Inferior parietal cortex (tissue), 1 donor: ENCODE measurements at regions not wholly inside any gene's neighbourhood (a gene's known extent, or its start where the extent isn't known, plus 50 kb on each side); places are given as distances from the start of the nearest gene placed in this dataset.

Source experiments
- DNase-seq: peaks from one replicate; pipeline ENCODE4 v3.0.0-alpha.2; 2016; ENCODE audit errors: extremely low spot score

DNA sequence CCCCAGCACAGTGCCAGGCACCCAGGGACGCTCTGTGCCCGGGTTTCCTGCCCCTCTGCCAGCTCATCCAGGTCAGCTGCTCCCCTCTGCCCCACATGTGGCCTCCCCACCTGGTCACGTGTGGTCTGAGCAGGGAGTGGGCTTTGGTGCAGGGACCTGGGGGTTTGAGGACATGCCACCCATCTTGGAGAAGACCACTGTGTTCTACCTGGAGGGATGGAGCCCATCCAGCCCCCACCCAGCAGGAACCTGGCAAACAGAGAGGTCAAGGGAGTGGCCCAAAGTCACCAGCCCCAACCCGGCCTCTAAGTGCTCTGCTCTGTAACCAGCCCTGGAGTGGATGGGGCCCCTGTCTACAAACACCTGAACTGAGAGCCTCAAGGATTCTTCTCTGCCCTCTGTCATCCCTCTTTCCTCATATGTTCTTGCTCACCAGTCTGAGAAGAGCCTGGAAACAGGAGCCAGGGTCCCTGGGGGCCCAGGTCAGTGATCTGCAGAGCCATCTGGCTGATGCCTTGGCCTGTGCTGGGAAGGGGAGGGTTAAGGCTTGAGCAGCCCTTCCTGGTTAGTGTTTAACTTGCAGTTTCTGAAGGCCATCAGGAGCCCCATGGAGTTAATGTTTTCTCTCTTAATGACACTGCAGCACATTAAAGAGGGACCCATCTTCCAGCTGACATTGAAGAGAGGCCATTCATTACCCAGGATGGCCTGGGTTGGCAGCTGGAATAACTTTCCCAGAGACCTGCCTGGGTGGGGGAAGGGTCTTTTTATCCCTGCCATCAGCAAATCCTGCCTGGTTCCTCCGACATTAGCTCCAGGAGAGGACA, 235.4 kb downstream of the PTPRU start:
- DNase-seq = no peak

DNA sequence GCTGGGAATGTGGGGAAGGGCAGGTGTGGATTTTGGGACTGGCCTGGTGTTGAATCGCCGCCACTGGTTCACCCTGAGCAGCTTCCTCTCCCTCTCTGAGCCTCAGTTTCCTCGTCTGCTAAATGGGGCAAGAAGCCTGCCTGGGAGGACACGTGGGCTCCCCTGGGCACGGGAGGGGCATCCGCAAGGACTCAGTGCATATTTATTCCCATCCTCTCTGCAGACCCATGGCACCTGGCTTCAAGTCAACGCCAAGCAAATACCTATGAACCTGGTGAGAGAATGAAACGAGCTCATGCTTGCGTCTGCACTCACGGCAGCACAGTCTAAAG, 234.4 kb downstream of the PTPRU start:
- DNase-seq = no peak

DNA sequence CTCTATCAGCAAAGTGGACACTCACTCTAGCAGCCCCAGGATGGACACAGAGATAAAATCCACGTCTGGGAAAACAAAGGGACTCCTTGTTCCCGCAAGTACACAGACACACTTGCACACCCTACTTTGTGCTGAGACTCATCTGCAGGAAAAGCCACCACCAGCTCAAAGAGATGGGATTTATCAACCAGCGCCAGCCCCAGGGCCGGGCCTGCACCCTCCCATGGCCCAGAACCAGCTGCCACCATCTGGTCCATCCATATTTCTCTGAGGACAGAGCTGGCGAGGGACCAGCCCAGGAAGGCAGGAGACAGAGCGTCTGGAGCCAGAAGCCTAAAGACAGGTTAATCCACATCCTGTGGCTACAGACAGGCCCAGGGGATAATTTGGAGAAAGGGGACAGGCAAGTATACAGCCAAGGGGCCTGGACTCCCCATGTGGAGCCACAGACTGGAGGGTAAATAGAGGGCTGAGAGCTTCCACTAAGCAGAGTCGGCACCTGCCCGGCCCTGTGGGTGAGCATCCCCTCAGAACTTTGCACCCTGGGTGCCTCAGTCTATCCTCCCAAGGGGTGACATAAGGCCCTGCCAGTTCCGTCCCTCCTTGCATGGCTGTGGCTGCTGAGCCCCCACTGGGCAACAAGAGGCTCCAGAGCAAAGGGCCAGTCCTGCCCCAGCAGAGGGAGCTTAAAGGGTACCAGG, 233.9 kb downstream of the PTPRU start:
- no peak for DNase-seq

DNA sequence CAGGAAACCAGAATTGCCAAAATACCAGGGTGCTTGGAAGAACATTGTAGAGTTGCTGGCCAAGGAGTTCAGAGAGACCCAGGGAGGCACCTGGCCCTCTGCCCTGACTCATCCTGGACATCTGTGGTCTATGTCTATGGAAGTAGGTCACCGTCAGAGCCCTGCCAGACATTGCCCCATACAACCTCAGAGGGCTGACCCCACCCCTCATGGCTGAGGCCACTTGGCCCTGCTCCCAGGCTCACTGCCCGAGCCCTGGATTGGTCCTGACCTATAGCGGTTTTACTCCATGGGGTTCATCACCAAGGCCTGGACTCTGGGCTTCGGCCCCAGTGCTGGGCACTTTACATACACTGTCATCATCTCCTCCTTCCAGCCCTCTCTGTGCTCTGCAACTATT, 233.1 kb downstream of the PTPRU start:
- no peak for DNase-seq

DNA sequence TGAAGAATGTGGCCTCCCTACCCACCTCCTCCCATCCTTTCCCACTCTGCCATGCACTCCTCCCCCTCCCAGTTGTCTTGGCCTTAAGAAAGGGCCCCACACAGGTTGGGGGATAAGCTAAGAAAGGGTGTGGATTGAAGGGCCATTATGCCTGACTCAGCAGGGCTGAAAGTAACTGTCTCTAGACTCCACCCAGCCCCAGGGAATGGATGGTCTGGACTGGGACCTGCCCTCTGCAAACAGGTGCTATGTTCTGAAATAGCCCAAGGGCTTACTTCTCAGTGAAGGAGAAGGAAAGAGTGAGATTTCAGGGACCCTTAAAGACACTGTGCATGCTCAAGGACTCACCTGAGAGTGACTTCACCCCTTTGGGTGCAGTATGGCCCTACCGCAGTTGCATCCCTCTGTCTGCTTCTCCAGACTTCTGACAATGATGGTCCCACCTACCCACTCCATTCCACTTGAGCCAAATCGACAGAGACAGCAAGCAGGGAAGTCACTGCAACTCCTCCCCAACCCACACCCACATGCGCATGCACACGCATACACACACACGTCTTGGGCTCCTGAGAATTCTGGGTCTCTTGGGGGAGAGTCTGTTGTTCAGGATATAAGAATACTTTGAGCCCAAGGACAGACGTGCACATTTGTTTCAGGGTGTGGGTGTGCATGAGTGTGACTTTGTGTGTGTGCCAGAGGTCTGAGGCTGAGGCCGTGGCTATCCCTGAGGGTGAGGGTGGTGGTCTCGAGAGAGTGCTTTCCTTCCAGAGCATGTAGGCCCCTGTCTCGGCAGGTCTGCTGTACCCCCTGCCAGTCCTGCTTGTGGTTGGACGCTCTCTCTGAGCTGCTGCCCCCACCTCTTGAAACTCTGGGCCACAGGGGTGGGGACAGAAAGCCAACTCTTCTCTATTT, 231.9 kb downstream of the PTPRU start:
- DNase-seq = no peak

DNA sequence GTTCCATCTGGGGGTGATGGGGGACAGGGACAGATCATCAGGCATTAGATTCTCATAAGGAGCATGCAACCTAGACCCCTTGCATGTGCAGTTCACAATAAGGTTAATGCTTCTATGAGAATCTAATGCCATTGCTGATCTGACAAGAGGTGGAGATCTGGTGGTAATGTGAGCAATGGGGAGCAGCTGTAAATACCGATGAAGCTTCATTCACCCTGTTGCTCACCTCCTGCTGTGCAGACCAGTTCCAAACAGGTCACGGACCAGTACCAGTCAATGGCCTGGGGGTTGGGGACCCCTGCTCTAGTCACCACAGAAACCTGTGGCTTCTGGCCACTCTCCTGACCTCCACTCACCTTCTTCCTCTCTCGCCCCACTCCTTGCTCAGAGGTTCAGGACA, 229.9 kb downstream of the PTPRU start:
- no peak for DNase-seq

DNA sequence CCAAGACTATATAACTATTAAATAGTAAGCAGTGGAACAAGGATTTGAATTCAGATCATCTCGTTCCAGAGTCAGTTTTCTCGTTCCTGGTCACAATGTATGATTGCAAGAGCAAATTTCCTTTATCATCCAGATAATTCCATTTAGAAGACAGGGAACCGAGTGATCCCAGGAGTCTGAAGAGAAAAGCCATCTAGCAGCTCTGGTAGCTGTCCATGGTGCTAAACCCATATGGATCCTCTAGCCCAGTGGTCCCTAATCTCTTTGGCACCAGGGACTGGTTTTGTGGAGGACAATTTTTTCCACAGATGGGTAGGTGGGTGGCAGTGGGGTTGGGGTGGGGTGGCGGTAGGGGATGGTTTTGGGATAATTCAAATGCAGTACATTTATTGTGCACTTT, 229.4 kb downstream of the PTPRU start:
- DNase-seq = no peak

DNA sequence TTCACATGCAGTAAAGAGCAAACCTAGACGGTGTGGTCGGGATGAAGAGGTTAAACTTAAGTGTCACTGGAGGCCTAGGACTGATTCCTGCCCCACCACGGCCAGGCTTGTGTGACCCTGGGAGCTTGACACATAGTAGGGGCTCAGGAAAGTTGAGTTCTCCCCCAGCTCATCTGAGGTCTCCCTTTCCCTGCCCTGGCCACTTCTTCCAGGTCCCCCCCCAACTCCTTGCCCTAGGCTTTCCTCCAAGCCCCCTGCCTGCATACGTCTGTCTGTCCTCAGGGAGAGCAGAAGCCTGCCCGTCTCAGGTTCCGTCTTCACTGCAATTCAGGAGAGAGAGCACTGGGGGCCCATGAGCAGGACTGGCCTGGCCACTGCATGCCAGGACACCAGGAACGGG, 225.8 kb downstream of the PTPRU start:
- no peak for DNase-seq

DNA sequence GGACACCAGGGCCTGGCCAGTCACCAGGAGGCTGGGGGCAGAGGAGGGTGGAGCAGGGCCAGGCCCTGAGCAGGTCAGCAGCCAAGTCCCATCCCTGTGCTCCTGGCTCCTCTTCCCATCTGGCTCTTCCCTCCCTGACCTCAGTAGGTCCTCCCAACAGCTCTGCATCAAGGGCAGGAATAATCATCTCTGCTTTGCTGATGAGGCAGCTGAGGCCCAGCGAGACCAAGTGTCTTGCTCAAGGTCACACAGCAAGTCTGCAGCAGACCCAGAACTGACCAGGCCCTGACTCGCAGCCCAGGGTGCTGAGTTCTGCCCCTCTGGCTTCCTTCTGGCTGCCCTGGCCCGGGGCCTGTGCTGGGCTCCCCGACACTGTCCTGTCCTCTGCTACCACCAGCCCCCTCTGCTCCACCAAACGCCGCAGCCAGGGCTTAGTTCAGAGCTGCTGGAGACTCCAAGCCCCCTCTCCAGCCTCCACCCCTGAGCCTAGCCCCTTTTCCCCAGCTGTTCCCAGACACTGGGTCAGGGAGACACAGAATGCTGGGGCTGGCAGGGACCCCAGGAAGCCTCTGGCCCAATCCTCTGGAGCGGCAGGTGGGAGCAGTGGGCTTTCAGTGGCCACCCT, 224.9 kb downstream of the PTPRU start:
- no peak for DNase-seq

DNA sequence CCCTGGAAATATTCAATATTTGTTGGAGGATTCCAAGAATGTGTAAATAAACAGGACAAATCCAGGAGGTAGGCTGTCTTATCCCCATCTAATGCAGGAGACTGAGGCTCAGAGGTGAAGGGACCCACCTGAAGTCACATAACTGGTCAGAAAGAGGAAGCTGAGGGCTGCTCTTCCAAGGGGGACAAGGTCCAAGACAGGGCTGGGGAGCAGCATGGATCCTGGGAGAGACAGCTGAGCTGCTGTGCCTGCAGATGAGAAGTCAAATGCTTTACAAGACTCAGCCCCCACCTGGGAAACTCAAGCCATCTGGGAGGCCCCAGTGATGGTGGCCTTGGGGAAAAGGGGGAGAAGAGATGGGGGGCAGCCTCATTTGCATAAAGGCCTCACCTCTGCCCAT, 224.4 kb downstream of the PTPRU start:
- no peak for DNase-seq

DNA sequence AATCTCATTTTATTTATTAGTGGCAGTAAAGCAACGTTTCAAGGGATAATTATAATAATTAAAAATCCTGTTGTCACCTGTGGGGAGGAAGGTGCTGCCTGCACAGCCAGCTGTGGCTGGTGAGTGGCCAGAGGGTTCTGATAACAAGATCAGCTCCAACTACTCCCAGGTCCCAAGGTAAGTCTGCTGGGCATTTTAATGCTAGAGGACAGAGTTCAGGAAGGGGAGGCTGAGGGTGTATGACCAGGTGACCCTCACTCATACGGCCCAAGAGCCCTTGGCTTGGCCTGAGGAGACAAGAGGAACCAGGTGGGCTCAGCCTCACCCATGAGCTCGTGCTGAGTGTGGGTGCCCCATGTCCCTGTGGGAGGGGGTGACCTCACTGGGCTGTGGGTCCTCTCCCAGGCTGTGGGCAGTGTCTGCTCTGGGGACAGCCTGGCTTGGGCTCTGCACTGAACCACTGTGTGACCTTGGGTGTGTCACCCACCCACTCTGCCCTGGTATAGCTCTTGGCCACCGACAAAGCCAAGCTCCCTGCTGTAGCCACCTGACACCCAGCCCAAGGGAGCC, 223.8 kb downstream of the PTPRU start:
- DNase-seq = no peak

DNA sequence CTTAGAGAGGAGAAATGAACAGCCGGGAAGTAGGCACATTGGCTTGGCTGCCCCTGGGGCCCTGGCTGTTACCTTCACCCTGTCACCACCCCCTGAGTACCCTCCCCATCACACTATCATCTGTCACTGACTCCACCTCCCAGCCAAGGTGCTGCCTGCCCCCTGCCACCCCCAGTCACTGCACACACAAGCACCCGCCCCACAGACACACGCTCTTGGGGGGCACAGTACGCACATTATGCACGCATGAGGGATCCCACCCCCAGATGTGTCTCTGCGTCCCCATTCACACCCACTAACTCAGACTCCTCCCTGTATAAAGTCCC, 223.3 kb downstream of the PTPRU start:
- no peak for DNase-seq

DNA sequence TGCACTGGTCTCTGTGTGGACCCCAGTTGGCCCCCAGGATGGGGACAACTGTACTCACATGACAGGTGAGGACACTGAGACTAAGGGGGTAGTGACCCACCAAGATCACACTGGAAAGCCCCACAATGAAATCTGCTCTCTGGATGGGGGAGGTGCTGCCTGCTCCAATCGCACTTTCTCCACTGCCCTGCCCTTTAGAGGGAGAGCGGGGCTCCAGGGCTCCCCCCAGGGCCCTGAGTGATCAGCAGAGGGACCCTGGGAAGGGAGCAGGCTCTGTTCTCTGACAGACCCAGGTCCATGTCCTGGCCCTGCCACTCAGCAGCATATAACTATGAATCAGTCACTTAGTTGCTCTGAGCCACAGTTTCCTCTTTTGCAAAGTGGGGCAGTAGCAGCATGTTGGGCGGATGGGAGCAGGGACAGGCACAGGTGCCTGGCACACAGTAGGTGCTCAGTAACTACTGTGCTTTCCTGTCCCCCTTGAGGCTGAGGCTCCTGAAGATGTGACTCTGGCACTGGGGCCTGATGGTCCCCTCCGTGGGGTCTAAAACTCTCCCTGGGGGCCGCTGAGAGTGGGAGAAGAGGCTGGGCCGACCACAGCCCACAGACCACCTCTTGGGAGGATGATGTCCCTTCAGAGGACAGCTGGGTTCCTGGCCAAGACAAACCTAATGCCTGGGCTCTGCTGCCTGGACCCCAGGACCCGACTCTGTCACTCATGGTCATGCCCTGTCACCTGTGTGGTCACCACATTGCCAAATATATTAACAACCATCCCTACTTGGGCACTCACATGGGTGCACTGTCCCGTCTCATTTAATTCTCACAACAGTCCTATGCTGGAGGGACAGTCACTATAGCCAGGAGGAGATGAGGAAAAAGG, 222.7 kb downstream of the PTPRU start:
- no peak for DNase-seq

DNA sequence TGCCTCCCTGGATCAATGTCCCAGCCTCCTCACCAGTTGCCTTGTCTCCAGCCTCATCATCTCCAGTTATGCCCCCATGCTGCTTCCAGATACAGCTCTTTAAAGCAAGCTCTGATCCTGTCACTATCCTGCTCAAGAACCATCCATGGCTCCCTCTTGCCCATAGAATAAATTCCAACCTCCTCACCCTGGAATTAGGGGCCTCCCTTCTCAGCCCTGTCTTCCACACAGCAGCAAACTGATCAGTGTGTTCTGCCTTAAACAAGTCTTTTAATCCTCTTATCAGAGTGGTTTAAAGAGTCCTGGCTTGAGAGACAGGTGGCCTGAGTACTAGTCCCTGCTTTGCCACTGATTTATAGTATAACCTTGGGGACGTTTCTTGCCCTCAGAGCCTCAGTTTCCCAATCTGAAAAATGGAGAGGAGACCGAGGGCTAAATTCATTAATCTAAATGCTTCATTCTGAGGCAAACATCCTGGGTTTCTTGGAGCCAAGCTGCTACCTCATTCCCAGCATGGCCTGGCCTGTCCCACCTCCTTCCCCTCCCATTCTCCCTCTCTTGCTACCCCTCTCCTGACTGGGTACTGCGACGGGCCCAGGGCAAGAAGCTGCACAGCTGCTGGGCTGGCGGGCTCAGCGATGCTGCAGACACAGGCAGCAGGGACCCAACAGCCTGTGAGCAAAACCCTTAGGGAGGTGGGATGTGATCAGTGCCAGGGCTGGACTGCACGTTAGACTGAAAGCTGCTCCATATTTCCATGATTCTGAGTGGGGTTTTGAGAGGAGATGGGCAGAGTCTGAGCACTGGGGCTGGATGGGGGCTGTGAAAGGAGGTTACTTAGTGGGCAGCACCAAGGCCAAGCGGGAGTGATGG, 221.4 kb downstream of the PTPRU start:
- no peak for DNase-seq

DNA sequence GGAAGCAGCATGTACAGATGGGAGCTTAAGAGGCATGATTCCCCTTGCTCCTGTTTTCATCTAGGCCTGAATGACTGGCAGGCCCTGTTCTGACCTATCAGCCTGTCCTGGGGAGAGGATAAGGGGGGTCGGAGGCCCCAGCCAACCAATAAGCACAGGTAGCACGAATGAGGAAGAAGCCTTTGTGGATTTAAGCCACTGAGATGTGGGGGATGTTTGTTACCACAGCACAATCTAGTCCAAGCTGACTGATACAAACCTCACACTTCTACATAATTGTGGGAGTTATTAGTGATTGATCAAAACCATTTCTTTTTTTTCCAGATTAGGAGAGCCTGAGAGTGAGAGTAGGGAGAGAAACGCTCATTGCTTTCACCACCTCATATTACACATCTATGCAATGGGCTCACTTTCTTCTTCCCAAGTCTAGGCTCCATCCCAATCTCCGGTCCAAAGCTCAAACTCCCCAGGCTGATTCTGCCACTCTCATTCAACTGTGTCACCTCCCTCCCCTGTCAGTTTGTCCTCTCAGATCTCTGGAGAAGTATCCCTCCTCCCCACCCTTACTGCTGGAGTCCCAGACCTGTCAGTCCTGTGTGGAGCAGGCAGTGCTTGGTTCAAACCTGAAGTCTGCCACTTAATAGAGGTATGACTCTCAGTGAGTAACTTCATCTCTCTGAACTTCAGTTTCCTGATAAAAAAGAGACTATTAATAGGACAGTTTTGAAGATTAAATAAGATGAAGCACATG, 220.5 kb downstream of the PTPRU start:
- DNase-seq = no peak

DNA sequence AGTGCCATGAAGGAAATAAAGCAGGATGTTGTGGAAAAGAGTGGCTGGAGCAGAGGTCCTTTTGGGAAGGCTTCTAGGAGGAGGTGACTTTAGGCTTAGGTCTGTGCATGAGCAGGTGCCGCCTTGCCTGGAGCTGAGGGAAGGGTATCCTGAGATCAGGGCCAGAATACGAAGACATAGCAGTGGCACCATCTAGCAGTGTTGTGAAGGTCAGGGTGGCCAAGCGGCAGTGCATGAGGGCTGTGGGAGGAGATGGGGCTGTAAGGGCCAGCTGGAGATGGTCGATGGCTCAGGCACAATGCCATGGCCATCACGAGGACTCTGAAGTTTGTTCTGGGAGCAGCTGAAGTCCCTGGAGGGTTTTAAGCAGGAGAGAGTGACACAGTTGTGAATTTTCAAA, 219.5 kb downstream of the PTPRU start:
- no peak for DNase-seq

DNA sequence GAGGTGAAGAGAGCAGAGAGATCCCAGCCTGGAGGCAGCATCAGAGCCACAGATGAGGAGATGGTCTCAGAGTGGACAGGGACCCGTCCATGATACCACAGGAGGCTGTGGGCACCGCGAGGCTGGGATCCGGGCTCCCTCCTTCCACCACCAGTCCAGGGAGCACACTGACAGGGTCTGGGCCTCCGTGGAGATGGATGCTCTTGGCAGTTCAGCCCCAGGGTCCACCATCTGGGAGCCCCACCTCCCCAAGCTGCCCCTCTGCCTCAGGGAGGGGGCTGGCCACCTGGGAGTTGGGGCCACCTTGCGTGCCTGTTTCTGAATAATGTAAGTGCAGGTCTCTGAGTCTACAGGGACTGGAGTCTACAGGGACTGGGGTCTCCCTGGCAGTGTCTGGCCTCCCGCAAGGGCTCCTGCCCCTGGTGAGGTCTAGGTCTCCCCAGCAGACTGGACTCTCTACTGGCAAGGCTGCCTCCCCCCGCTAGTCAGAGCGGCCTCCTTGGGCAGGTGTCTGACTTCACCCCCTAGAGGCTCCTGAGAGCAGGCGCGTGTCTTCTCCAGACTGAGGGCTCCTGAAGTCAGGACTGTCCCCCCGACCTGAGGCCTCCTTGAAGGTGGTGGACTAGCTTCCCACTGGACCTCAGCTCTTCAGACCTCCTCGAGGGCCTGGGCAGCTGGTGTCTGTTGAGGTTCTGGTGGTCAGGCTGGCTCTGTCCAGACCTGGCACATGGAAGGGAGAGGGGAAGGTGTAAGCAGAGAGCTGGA, 218.5 kb downstream of the PTPRU start:
- no peak for DNase-seq

DNA sequence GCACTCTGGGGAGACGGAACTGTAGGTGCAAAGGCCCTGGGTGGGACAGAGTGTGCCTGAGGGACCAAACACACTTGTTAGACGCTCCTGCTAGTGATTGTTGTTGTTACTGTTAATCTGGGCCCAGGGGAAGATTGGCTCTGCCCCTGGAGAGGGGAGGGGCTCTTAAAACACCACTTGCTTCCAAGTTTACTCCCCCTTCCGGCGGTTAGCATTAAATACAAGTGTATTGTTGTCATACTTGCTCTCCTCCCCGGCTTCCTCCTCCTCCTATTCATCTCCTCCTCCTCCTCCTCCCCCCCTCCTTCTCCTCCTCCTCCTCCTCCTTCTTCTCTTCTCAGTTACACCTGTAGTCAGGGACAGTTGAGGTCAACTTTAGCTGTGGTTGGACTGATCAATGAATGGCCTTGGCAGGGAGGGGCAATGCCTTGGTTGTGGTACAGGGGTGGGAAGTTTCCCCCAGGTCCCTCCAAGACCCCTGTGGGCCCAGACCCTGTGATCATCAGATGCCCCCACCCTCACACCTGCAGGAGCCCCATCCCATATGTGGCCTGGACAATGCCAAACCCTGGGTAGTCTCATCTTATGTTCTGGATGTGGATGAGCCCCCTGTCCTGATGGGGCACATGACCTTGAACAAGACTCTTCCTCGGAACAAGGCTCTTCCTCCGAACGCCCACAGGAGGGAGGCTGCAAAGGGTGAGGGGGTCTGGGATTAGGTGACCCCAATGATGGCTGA, 217.3 kb downstream of the PTPRU start:
- DNase-seq = no peak
